Karpas-422 (cell line): ENCODE measurements at regions not wholly inside any gene's neighbourhood (a gene's known extent, or its start where the extent isn't known, plus 50 kb on each side); places are given as distances from the start of the nearest gene placed in this dataset.

Source experiments
- DNase-seq: peaks from one replicate; pipeline ENCODE4 v3.0.0-alpha.2; 2015
- H2AFZ ChIP-seq: fragments of 200-600 bp; sonication (generic); 2 replicates; pipeline ENCODE4 v1.6.1; 2014; ENCODE audit warnings: antibody characterized with exemption, low read length, mixed read lengths
- H3K27ac ChIP-seq: fragments of 200-600 bp; sonication (generic); 2 replicates; pipeline ENCODE4 v1.5.1; 2014; ENCODE audit warnings: mild to moderate bottlenecking, low read length, moderate library complexity
- H3K27me3 ChIP-seq: fragments of 200-600 bp; sonication (generic); 2 replicates; pipeline ENCODE4 v1.6.1; 2014; ENCODE audit warnings: low read length, mixed read lengths
- H3K36me3 ChIP-seq: fragments of 200-600 bp; sonication (generic); 2 replicates; pipeline ENCODE4 v1.6.1; 2014; ENCODE audit warnings: low read length, mixed read lengths; ENCODE audit not compliant: insufficient read depth
- H3K4me1 ChIP-seq: fragments of 200-600 bp; sonication (generic); 2 replicates; pipeline ENCODE4 v1.6.1; 2014; ENCODE audit warnings: mild to moderate bottlenecking, low read length, mixed read lengths
- H3K4me2 ChIP-seq: fragments of 200-600 bp; sonication (generic); 2 replicates; pipeline ENCODE4 v1.6.1; 2014; ENCODE audit warnings: low read length, low read depth, mild to moderate bottlenecking; ENCODE audit not compliant: poor library complexity, severe bottlenecking
- H3K4me3 ChIP-seq: fragments of 200-600 bp; sonication (generic); 2 replicates; pipeline ENCODE4 v1.5.1; 2014; ENCODE audit warnings: mild to moderate bottlenecking, antibody characterized with exemption, low read length, mixed read lengths
- H3K79me2 ChIP-seq: fragments of 200-600 bp; sonication (generic); 2 replicates; pipeline ENCODE4 v1.6.1; 2014; ENCODE audit warnings: mild to moderate bottlenecking, low read length, mixed read lengths
- H3K9ac ChIP-seq: fragments of 200-600 bp; sonication (generic); 2 replicates; pipeline ENCODE4 v1.6.0; 2014; ENCODE audit warnings: low read length
- H3K9me2 ChIP-seq: fragments of 200-600 bp; sonication (generic), shearing (Covaris generic); replicated peaks from 2 replicates; pipeline ENCODE4 v1.6.0; 2014; ENCODE audit warnings: mild to moderate bottlenecking, low read length, moderate library complexity; ENCODE audit not compliant: insufficient read depth
- H3K9me3 ChIP-seq: fragments of 300-700, 200-600 bp; sonication (generic); 2 replicates; pipeline ENCODE4 v1.6.1; 2014; ENCODE audit warnings: low read length, mixed read lengths
- H4K20me1 ChIP-seq: fragments of 200-600 bp; sonication (generic); 2 replicates; pipeline ENCODE4 v1.6.1; 2014; ENCODE audit warnings: mild to moderate bottlenecking, antibody characterized with exemption, low read length, low read depth; ENCODE audit not compliant: insufficient read depth

GRCh38 chrX:4754878-4755604 is 1041.6 kb upstream of the PRKX start:
- Histone ChIP-seq H3K4me2 (peak overlapping the region; percentile 13), H3K9ac (no peak overlapping the region), H3K27me3 (no peaks in the 10 kb centered on the region), H3K79me2 (no peaks in the 10 kb centered on the region), H3K9me3 (no peaks in the 10 kb centered on the region), H3K4me3 (no peak overlapping the region), H3K4me1 (no peaks in the 10 kb centered on the region), H3K27ac (no peak overlapping the region), H3K36me3 (no peaks in the 10 kb centered on the region), H4K20me1 (no peaks in the 10 kb centered on the region), H2AFZ (no peak overlapping the region), H3K9me2 (no peaks in the 10 kb centered on the region)
- no peak for DNase-seq

GRCh38 chrX:4741024-4741423 is 1027.6 kb upstream of the PRKX start:
- no peaks in the 10 kb centered on the region for H3K36me3 ChIP-seq
- no peaks in the 10 kb centered on the region for H3K9me3 ChIP-seq
- DNase-seq, result no peak
- no peak overlapping the region for H3K4me2 ChIP-seq
- H3K27ac ChIP-seq, result no peak overlapping the region
- H3K79me2 ChIP-seq, result no peaks in the 10 kb centered on the region
- no peak overlapping the region for H3K9ac ChIP-seq
- no peak overlapping the region for H3K4me3 ChIP-seq
- no peak overlapping the region for H2AFZ ChIP-seq
- H3K27me3 ChIP-seq, result no peaks in the 10 kb centered on the region
- H4K20me1 ChIP-seq, result no peaks in the 10 kb centered on the region
- H3K9me2 ChIP-seq, result no peaks in the 10 kb centered on the region
- H3K4me1 ChIP-seq, result no peaks in the 10 kb centered on the region

- H3K36me3 ChIP-seq, result no peaks in the 10 kb centered on the region
- no peaks in the 10 kb centered on the region for H3K9me2 ChIP-seq
- no peak overlapping the region for H3K27ac ChIP-seq
- no peaks in the 10 kb centered on the region for H3K27me3 ChIP-seq
- H3K9ac ChIP-seq, result no peak overlapping the region
- H3K4me3 ChIP-seq, result no peak overlapping the region
- H2AFZ ChIP-seq, result no peak overlapping the region
- H4K20me1 ChIP-seq, result no peaks in the 10 kb centered on the region
- H3K4me1 ChIP-seq, result no peaks in the 10 kb centered on the region
- H3K9me3 ChIP-seq, result no peaks in the 10 kb centered on the region
- no peak for DNase-seq
- no peak overlapping the region for H3K4me2 ChIP-seq
- no peaks in the 10 kb centered on the region for H3K79me2 ChIP-seq
Measured at GRCh38 chrX:4735299-4735698, 1021.9 kb upstream of the PRKX start.

- Histone ChIP-seq H3K4me2 (no peak overlapping the region), H2AFZ (no peak overlapping the region)
- DNase-seq, result no peak
Measured at GRCh38 chrX:4710618-4711433, 997.4 kb upstream of the PRKX start.

GRCh38 chrX:4708970-4709760 is 995.7 kb upstream of the PRKX start:
- H3K79me2 ChIP-seq, result no peaks in the 10 kb centered on the region
- no peaks in the 10 kb centered on the region for H3K36me3 ChIP-seq
- no peaks in the 10 kb centered on the region for H3K9me3 ChIP-seq
- H2AFZ ChIP-seq, result no peak overlapping the region
- H3K4me1 ChIP-seq, result no peaks in the 10 kb centered on the region
- no peak for DNase-seq
- H3K27ac ChIP-seq, result no peak overlapping the region
- no peaks in the 10 kb centered on the region for H3K9me2 ChIP-seq
- no peak overlapping the region for H3K4me3 ChIP-seq
- no peaks in the 10 kb centered on the region for H4K20me1 ChIP-seq
- no peak overlapping the region for H3K4me2 ChIP-seq
- H3K27me3 ChIP-seq, result no peaks in the 10 kb centered on the region
- no peak overlapping the region for H3K9ac ChIP-seq

More at GRCh38 chrX:4710618-4711433, 997.4 kb upstream of the PRKX start:
- H3K9me2 ChIP-seq, result no peaks in the 10 kb centered on the region
- H4K20me1 ChIP-seq, result no peaks in the 10 kb centered on the region
- no peaks in the 10 kb centered on the region for H3K36me3 ChIP-seq
- no peak overlapping the region for H3K4me3 ChIP-seq
- H3K27me3 ChIP-seq, result no peaks in the 10 kb centered on the region
- H3K4me1 ChIP-seq, result no peaks in the 10 kb centered on the region
- H3K79me2 ChIP-seq, result no peaks in the 10 kb centered on the region
- no peaks in the 10 kb centered on the region for H3K9me3 ChIP-seq
- no peak overlapping the region for H3K27ac ChIP-seq
- no peak overlapping the region for H3K9ac ChIP-seq

GRCh38 chrX:4706961-4707360 is 993.5 kb upstream of the PRKX start:
- Histone ChIP-seq H3K9ac (no peak overlapping the region), H4K20me1 (no peaks in the 10 kb centered on the region), H3K36me3 (no peaks in the 10 kb centered on the region), H2AFZ (no peak overlapping the region), H3K4me2 (no peak overlapping the region), H3K27ac (no peak overlapping the region), H3K9me3 (no peaks in the 10 kb centered on the region), H3K4me1 (no peaks in the 10 kb centered on the region), H3K27me3 (no peaks in the 10 kb centered on the region), H3K79me2 (no peaks in the 10 kb centered on the region), H3K9me2 (no peaks in the 10 kb centered on the region), H3K4me3 (no peak overlapping the region)
- no peak for DNase-seq

GRCh38 chrX:4690521-4690920 is 977.1 kb upstream of the PRKX start:
- Histone ChIP-seq H2AFZ (no peak overlapping the region), H3K27me3 (no peaks in the 10 kb centered on the region), H3K36me3 (no peaks in the 10 kb centered on the region), H3K79me2 (no peaks in the 10 kb centered on the region), H3K4me2 (no peak overlapping the region), H3K4me3 (no peak overlapping the region), H3K9me2 (no peaks in the 10 kb centered on the region), H3K27ac (no peak overlapping the region), H3K4me1 (no peaks in the 10 kb centered on the region), H4K20me1 (no peaks in the 10 kb centered on the region), H3K9ac (no peak overlapping the region), H3K9me3 (no peaks in the 10 kb centered on the region)
- DNase-seq, result no peak

GRCh38 chrX:4682636-4683035 is 969.2 kb upstream of the PRKX start:
- no peaks in the 10 kb centered on the region for H4K20me1 ChIP-seq
- no peak for DNase-seq
- H3K27ac ChIP-seq, result no peak overlapping the region
- H3K27me3 ChIP-seq, result no peaks in the 10 kb centered on the region
- no peaks in the 10 kb centered on the region for H3K36me3 ChIP-seq
- H2AFZ ChIP-seq, result no peak overlapping the region
- no peak overlapping the region for H3K9ac ChIP-seq
- H3K79me2 ChIP-seq, result no peaks in the 10 kb centered on the region
- H3K9me2 ChIP-seq, result no peaks in the 10 kb centered on the region
- H3K4me1 ChIP-seq, result no peaks in the 10 kb centered on the region
- no peak overlapping the region for H3K4me3 ChIP-seq
- no peak overlapping the region for H3K4me2 ChIP-seq
- H3K9me3 ChIP-seq, result no peaks in the 10 kb centered on the region
